ENCODE measurements at regions not wholly inside any gene's neighbourhood (a gene's known extent, or its start where the extent isn't known, plus 50 kb on each side); places are given as distances from the start of the nearest gene placed in this dataset.

- Histone ChIP-seq H3K79me2 (ENCODE audit: control insufficient read depth, insufficient read depth, low read length) (no peaks in the 10 kb centered on the region), H3K4me2 (ENCODE audit: insufficient read depth, low read length) (no peak overlapping the region), H3K4me1 (replicated peaks in 1 of 2; ENCODE audit: control insufficient read depth in 2 of 2, insufficient read depth in 2 of 2, low read length in 2 of 2) (no peaks in the 10 kb centered on the region), H3K9ac (ENCODE audit: insufficient read depth in 1 of 2, low read depth in 2 of 2, low read length in 2 of 2) (no peak overlapping the region), H3K27me3 (ENCODE audit: control insufficient read depth in 2 of 2, insufficient read depth in 2 of 2, low read length in 2 of 2) (peaks cover 8 to 25% of the 10 kb centered on the region in 2 experiments; a peak in 4 of 5 replicates), H3K36me3 (ENCODE audit: control insufficient read depth, insufficient read depth, low read length) (no peaks in the 10 kb centered on the region), H3K9me1 (ENCODE audit: control insufficient read depth, insufficient read depth, low read length) (no peaks in the 10 kb centered on the region), H2AFZ (ENCODE audit: low read depth, low read length) (no peak overlapping the region), H3K9me3 (replicated peaks; ENCODE audit: control insufficient read depth, insufficient read depth, low read depth, low read length) (no peaks in the 10 kb centered on the region), H4K20me1 (replicated peaks; ENCODE audit: control insufficient read depth, insufficient read depth, low read length) (no peaks in the 10 kb centered on the region), H3K4me3 (no peak overlapping the region), H3K27ac (ENCODE audit: extremely low read depth, low read depth, low read length) (no peak overlapping the region)
- in situ Hi-C loops (cut with MboI) (no loop called here), intact Hi-C loops (cut with micrococcal nuclease) (no loop called here)
- ChIA-PET POLR2A (interaction anchor here (1.0 kb wide), 1 partner anchor 9 kb away, joined by 3 read pairs; no protein-coding TSS in a partner anchor), CTCF (ENCODE audit: low intra/inter-chr PET ratio) (no interaction called here)
- ATAC-seq (no peak), DNase-seq (ENCODE audit: extremely low read depth in 1 of 4, low spot score in 3 of 4) (no peak), FAIRE-seq (no peak)
- TF ChIP-seq ZNF511 (CRISPR knock-in tag; IDR thresholded peaks at IDR 0.05) (no peak), ELF1 (tag; IDR thresholded peaks at IDR 0.05) (no peak), PBX2 (CRISPR knock-in tag; IDR thresholded peaks at IDR 0.05; ENCODE audit: low read depth) (no peak), PBX2 (tag; conservative IDR thresholded peaks at IDR 0.05; ENCODE audit: low read depth) (no peak), ATF2 (CRISPR knock-in tag; IDR thresholded peaks at IDR 0.05) (no peak), MED1 (CRISPR knock-in tag; IDR thresholded peaks at IDR 0.05; ENCODE audit: borderline replicate concordance) (no peak)
- 0% methylated on average over 2 of the region's 2 CpGs for WGBS (ENCODE audit: insufficient coverage, low coverage, missing lambda C conversion rate)
- BruUV-seq (replicated peaks), result no TSS peak
These were observed 187.6 kb upstream of the NECTIN1 start for GRCh38 chr11:119916568-119916967.

Measured in K562 (cell line).